Liver (tissue), 8 donors: ENCODE measurements at regions not wholly inside any gene's neighbourhood (a gene's known extent, or its start where the extent isn't known, plus 50 kb on each side); places are given as distances from the start of the nearest gene placed in this dataset.

Source experiments
- DNase-seq: peaks from one replicate; pipeline ENCODE4 v3.0.0-alpha.2; 2017; ENCODE audit warnings: low spot score
- H3K27ac ChIP-seq, 2 donors: one replicate each; pipeline ENCODE4 v1.7.0; 2013; ENCODE audit warnings: inconsistent platforms in 2 of 2, low read length in 2 of 2, control low read depth in 1 of 2, low read depth in 1 of 2, mild to moderate bottlenecking in 1 of 2
- H3K27me3 ChIP-seq, 4 donors: one replicate each; pipeline versions ENCODE4 v1.6.1 to v1.7.0; 2013; ENCODE audit warnings: low read length in 3 of 4, inconsistent platforms in 1 of 4, mild to moderate bottlenecking in 1 of 4, moderate library complexity in 1 of 4; ENCODE audit not compliant: control insufficient read depth in 4 of 4, insufficient read depth in 4 of 4
- H3K36me3 ChIP-seq, 4 donors: one replicate each; pipeline versions ENCODE4 v1.6.1 to v1.7.0; 2013; ENCODE audit warnings: low read length in 3 of 4, mild to moderate bottlenecking in 3 of 4, low read depth in 1 of 4, moderate library complexity in 1 of 4; ENCODE audit not compliant: control insufficient read depth in 4 of 4, insufficient read depth in 3 of 4
- H3K4me1 ChIP-seq, 4 donors: one replicate each; pipeline versions ENCODE4 v1.6.1 to v1.7.0; 2013; ENCODE audit warnings: low read length in 3 of 4, mild to moderate bottlenecking in 3 of 4, moderate library complexity in 1 of 4; ENCODE audit not compliant: control insufficient read depth in 4 of 4, insufficient read depth in 4 of 4
- H3K4me3 ChIP-seq, 3 donors: one replicate each; pipeline versions ENCODE4 v1.6.1 to v1.7.0; 2013; ENCODE audit warnings: low read length in 3 of 3, control low read depth in 1 of 3, low read depth in 1 of 3, mild to moderate bottlenecking in 1 of 3
- H3K9ac ChIP-seq, 2 donors: one replicate each; pipeline ENCODE4 v1.7.0; 2013; ENCODE audit warnings: low read length in 2 of 2, mild to moderate bottlenecking in 2 of 2, moderate library complexity in 2 of 2, control low read depth in 1 of 2, low read depth in 1 of 2
- H3K9me3 ChIP-seq, 4 donors: one replicate each; pipeline versions ENCODE4 v1.6.1 to v1.7.0; 2013; ENCODE audit warnings: low read length in 3 of 4; ENCODE audit not compliant: control insufficient read depth in 4 of 4
- CTCF ChIP-seq: fragments of 150-350 bp; IDR thresholded peaks from 2 replicates; pipeline ENCODE4 v1.5.1; 2017; ENCODE audit warnings: improper control_type of control experiment, low read depth, low read length; ENCODE audit not compliant: missing input control
- EGR1 ChIP-seq, 2 donors: IDR thresholded peaks; 2 replicates each; pipeline ENCODE4 v1.6.1; 2016 to 2018; ENCODE audit warnings: antibody characterized with exemption in 2 of 2, low read depth in 2 of 2
- FOXA1 ChIP-seq: IDR thresholded peaks from 2 replicates; pipeline ENCODE4 v1.6.1; 2016; ENCODE audit warnings: antibody characterized with exemption
- GABPA ChIP-seq, 2 donors: IDR thresholded peaks in 1 of 2; conservative IDR thresholded peaks in 1 of 2; 2 replicates each; pipeline ENCODE4 v1.6.1; 2016; ENCODE audit warnings: antibody characterized with exemption in 2 of 2, mild to moderate bottlenecking in 1 of 2, moderate library complexity in 1 of 2
- HNF4A ChIP-seq, 2 donors: conservative IDR thresholded peaks; 2 replicates each; pipeline ENCODE4 v1.6.1; 2016; ENCODE audit warnings: antibody characterized with exemption in 2 of 2, mild to moderate bottlenecking in 2 of 2
- HNF4G ChIP-seq: IDR thresholded peaks from 2 replicates; pipeline ENCODE4 v1.6.1; 2016; ENCODE audit warnings: antibody characterized with exemption
- NR2F2 ChIP-seq: IDR thresholded peaks from 2 replicates; pipeline ENCODE4 v1.6.1; 2016; ENCODE audit warnings: antibody characterized with exemption
- RAD21 ChIP-seq, 2 donors: IDR thresholded peaks; 2 replicates each; pipeline ENCODE4 v1.6.1; 2016; ENCODE audit warnings: antibody characterized with exemption in 2 of 2, mild to moderate bottlenecking in 2 of 2
- SP1 ChIP-seq: IDR thresholded peaks from 2 replicates; pipeline ENCODE4 v1.6.1; 2018; ENCODE audit warnings: antibody characterized with exemption, mild to moderate bottlenecking
- YY1 ChIP-seq: IDR thresholded peaks from 2 replicates; pipeline ENCODE4 v1.6.1; 2016; ENCODE audit warnings: antibody characterized with exemption, mild to moderate bottlenecking
- ZBTB33 ChIP-seq: IDR thresholded peaks from 2 replicates; pipeline ENCODE4 v1.6.1; 2016; ENCODE audit warnings: antibody characterized with exemption
- WGBS: extraction: QIAGEN DNeasy Blood & Tissue Kit; methylation state at CpG from one replicate; pipeline ENCODE4 v1.1.7; 2013; 5-methylcytosine and 5-hydroxymethylcytosine counted together
- TF ChIP-seq, protein P1 (sequence below): IDR thresholded peaks from 2 replicates; pipeline ENCODE4 v1.6.1; 2016; ENCODE audit warnings: antibody characterized with exemption, mild to moderate bottlenecking
- donor health status: healthy.
- donor health status: healthy.
- donor health status: healthy.
- donor health status: healthy.
- donor health status: healthy.

GRCh38 chr4:100786481-100786880, 268.7 kb upstream of the EMCN start (continued):
- TF ChIP-seq CTCF (no peak), ZBTB33 (no peak), YY1 (no peak), HNF4G (no peak)

DNA sequence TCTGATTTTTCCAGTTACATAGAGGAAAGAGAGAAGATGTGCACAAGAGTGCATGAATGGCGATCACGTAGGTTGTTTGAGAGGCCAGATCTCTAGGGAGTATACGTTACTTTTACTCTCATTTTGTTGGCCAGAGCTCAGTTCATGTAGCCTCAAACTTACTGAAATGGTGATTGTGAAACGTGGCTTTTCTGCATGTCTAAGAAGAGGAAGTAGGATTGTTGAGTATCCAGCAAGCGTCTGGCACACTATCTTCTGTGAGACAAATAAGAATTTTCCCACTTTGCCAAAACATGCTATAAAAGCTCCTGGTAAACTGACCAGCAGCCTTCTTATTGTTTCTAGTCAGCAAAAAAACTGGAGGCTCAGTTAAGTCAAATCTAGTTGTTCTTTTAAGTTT, 264.5 kb upstream of the EMCN start:
- Histone ChIP-seq H3K27me3 (no peaks in the 10 kb centered on the region), H3K9ac (no peak overlapping the region), H3K4me1 (no peaks in the 10 kb centered on the region), H3K9me3 (peaks cover 0 to 4% (median 0%) of the 10 kb centered on the region in 4 donors), H3K36me3 (no peaks in the 10 kb centered on the region), H3K27ac (no peak overlapping the region), H3K4me3 (no peak overlapping the region)
- WGBS: 39% methylated on average over 5 of the region's 5 CpGs
- TF ChIP-seq NR2F2: no peak
- no peak for TF ChIP-seq EGR1 (IDR thresholded peaks at IDR 0.05; ENCODE audit: low read depth in 2 of 2)
- TF ChIP-seq HNF4A (conservative IDR thresholded peaks at IDR 0.05): no peak
- DNase-seq: no peak

DNA sequence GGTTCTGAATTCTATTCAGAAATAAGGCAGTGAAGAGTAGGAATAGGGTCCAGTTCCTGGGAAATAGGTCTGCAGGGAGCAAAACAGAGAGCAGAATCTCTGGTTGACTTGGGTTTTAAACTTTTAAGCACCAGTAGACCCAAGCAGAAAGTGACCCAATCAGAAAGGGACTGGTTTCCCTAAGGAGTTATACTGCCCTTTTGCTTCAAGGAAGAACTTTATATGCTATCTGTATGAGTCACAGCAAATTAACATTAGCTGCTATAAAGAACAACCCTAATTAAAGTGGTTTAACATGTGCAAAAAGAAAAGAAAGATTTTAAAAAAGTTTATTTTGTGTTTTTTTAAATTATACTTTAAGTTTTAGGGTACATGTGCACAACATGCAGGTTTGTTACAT, 263.6 kb upstream of the EMCN start:
- TF ChIP-seq GABPA (IDR thresholded peaks at IDR 0.05 in 1 of 2, conservative IDR thresholded peaks at IDR 0.05 in 1 of 2): no peak
- no peak for TF ChIP-seq RAD21 (IDR thresholded peaks at IDR 0.05)
- TF ChIP-seq, protein P1, sequence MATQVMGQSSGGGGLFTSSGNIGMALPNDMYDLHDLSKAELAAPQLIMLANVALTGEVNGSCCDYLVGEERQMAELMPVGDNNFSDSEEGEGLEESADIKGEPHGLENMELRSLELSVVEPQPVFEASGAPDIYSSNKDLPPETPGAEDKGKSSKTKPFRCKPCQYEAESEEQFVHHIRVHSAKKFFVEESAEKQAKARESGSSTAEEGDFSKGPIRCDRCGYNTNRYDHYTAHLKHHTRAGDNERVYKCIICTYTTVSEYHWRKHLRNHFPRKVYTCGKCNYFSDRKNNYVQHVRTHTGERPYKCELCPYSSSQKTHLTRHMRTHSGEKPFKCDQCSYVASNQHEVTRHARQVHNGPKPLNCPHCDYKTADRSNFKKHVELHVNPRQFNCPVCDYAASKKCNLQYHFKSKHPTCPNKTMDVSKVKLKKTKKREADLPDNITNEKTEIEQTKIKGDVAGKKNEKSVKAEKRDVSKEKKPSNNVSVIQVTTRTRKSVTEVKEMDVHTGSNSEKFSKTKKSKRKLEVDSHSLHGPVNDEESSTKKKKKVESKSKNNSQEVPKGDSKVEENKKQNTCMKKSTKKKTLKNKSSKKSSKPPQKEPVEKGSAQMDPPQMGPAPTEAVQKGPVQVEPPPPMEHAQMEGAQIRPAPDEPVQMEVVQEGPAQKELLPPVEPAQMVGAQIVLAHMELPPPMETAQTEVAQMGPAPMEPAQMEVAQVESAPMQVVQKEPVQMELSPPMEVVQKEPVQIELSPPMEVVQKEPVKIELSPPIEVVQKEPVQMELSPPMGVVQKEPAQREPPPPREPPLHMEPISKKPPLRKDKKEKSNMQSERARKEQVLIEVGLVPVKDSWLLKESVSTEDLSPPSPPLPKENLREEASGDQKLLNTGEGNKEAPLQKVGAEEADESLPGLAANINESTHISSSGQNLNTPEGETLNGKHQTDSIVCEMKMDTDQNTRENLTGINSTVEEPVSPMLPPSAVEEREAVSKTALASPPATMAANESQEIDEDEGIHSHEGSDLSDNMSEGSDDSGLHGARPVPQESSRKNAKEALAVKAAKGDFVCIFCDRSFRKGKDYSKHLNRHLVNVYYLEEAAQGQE: no peak
- TF ChIP-seq HNF4A (conservative IDR thresholded peaks at IDR 0.05): no peak
- no peak for TF ChIP-seq SP1
- TF ChIP-seq FOXA1: no peak
- no peaks in the 10 kb centered on the region for H3K27me3 ChIP-seq
- H3K4me1 ChIP-seq: no peaks in the 10 kb centered on the region
- H3K9ac ChIP-seq: no peak overlapping the region
- H3K9me3 ChIP-seq: peaks cover 0 to 5% (median 0%) of the 10 kb centered on the region in 4 donors
- no peak for DNase-seq
- no peak overlapping the region for H3K4me3 ChIP-seq
- no peaks in the 10 kb centered on the region for H3K36me3 ChIP-seq
- H3K27ac ChIP-seq: no peak overlapping the region
